ENCODE measurements at regions not wholly inside any gene's neighbourhood (a gene's known extent, or its start where the extent isn't known, plus 50 kb on each side); places are given as distances from the start of the nearest gene placed in this dataset.

DNA sequence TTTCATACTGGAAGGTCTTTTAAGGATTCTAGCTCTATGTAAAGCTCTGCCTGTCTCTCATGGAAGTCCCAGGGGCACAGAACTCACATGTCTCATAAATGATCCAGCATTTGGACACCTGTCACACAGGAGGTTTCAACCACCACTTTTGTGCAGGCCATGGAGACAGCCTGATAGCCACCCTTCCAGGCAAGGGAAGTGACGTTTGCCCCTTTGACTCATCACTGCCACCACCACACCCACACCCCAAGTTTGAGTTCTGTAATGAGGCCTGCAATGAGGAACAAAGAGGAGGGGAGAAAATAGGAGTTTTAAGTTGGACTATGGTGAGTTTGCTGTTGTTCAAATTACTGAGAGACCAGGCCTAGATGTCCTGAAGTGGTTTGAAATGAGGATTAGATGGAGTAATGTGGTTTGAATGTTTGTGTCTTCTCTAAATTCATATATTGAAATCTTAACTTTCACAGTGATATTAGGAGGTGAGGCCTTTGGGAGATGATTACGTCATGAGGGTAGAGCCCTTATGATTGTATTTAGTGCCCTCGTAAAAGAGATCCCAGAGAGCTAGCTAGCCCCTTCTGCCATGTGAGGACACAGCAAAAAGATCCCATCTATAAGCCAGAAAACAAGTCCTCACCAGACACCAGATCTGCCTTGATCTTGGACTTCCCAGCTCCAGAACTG, 175.3 kb upstream of the EPHA4 start:
- TF ChIP-seq, protein P1, sequence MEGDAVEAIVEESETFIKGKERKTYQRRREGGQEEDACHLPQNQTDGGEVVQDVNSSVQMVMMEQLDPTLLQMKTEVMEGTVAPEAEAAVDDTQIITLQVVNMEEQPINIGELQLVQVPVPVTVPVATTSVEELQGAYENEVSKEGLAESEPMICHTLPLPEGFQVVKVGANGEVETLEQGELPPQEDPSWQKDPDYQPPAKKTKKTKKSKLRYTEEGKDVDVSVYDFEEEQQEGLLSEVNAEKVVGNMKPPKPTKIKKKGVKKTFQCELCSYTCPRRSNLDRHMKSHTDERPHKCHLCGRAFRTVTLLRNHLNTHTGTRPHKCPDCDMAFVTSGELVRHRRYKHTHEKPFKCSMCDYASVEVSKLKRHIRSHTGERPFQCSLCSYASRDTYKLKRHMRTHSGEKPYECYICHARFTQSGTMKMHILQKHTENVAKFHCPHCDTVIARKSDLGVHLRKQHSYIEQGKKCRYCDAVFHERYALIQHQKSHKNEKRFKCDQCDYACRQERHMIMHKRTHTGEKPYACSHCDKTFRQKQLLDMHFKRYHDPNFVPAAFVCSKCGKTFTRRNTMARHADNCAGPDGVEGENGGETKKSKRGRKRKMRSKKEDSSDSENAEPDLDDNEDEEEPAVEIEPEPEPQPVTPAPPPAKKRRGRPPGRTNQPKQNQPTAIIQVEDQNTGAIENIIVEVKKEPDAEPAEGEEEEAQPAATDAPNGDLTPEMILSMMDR (IDR thresholded peaks at IDR 0.05): no peak
- H3K27ac ChIP-seq: no peak overlapping the region
- H3K36me3 ChIP-seq (ENCODE audit: control insufficient read depth, insufficient read depth, low read length): no peaks in the 10 kb centered on the region
- H3K27me3 ChIP-seq (ENCODE audit: control insufficient read depth, insufficient read depth, low read length): no peaks in the 10 kb centered on the region
- H3K9ac ChIP-seq: no peak overlapping the region
- no peak overlapping the region for H2AFZ ChIP-seq
- H3K9me3 ChIP-seq (ENCODE audit: control insufficient read depth, low read length): no peaks in the 10 kb centered on the region
- no peak overlapping the region for H3K4me3 ChIP-seq (ENCODE audit: low read depth, low read length)
- H3K79me2 ChIP-seq: no peaks in the 10 kb centered on the region
- H3K4me1 ChIP-seq: no peaks in the 10 kb centered on the region
- no peak overlapping the region for H3K4me2 ChIP-seq (ENCODE audit: low read length)

DNA sequence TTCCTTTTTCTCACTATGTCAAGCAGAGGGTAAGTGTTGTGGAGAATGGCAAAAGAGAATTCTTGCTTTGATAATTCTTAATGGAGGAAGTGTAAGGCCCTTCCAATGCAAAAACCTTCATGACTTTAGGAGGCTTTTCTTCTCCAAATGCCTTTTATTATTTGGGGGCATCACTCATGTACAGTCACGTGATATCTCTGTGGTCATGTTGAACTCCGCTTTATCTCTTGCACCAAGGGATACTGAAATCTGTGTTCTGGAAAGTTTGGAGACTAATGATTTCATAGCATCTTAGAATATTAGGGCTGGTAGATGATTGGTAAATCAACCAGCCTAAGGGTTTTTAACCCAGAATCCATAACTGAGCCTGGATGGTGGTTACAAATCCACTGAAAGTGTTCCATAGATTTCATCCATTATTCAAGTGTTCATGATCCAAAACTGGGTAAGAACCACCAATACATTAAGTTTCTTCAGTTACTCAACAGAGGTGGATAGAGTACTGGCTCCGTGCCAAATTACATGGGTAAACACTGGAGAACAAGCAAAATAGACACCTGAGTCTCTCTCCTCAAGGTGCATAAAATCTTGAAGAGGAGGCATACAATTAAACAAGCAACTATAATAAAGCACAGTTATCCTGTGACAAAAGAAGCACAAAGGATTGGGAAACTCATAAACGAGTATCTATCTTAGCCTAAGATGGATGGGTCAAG, 169.6 kb upstream of the EPHA4 start:
- Histone ChIP-seq H3K4me3 (ENCODE audit: low read depth, low read length) (no peak overlapping the region), H3K4me2 (ENCODE audit: low read length) (no peak overlapping the region)

DNA sequence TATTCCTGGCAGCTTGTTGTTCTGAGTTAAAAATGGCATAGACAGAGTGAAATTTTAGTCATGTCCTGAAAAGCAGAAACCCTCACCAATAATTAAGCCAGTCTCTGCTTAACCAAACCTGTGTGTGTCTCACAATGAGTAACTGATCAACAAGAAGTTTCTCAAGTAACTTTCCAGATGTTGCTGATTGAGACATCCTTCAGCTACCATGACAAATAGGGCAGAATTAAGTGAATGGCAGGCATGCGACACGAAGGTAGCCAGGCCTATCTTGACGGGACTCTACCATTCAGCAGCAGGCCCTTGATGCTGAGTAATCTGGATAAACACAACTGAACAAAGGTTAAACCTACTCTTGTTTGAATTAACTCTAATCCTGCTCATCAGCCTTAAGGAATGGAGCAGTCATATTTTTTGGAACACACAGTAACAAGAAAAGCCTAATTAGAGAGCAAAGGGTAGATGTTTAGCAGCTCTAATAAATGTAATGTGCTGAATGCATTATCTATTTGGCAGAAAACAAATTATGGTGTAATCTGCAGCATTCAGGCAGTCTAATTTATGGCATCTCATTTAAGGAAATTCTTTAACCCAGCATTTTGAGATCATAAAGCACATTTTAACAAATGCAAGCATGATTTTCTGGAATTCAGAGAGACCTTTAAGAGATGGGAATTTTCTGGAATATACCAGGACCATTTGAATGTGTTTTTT, 159.5 kb upstream of the EPHA4 start:
- Histone ChIP-seq H3K4me3 (ENCODE audit: low read depth, low read length) (no peak overlapping the region), H3K79me2 (no peaks in the 10 kb centered on the region), H3K9ac (no peak overlapping the region), H3K9me3 (ENCODE audit: control insufficient read depth, low read length) (no peaks in the 10 kb centered on the region), H2AFZ (no peak overlapping the region), H3K4me2 (ENCODE audit: low read length) (no peak overlapping the region), H3K27ac (no peak overlapping the region), H3K36me3 (ENCODE audit: control insufficient read depth, insufficient read depth, low read length) (no peaks in the 10 kb centered on the region), H3K27me3 (ENCODE audit: control insufficient read depth, insufficient read depth, low read length) (no peaks in the 10 kb centered on the region), H3K4me1 (no peaks in the 10 kb centered on the region)
- TF ChIP-seq, protein P1 (IDR thresholded peaks at IDR 0.05): no peak

More for the DNA sequence above, 169.6 kb upstream of the EPHA4 start:
- H3K9me3 ChIP-seq (ENCODE audit: control insufficient read depth, low read length): no peaks in the 10 kb centered on the region
- no peaks in the 10 kb centered on the region for H3K27me3 ChIP-seq (ENCODE audit: control insufficient read depth, insufficient read depth, low read length)
- no peaks in the 10 kb centered on the region for H3K36me3 ChIP-seq (ENCODE audit: control insufficient read depth, insufficient read depth, low read length)
- TF ChIP-seq, protein P1 (IDR thresholded peaks at IDR 0.05): no peak
- no peaks in the 10 kb centered on the region for H3K79me2 ChIP-seq
- H3K9ac ChIP-seq: no peak overlapping the region
- H2AFZ ChIP-seq: no peak overlapping the region
- no peak overlapping the region for H3K27ac ChIP-seq
- no peaks in the 10 kb centered on the region for H3K4me1 ChIP-seq

DNA sequence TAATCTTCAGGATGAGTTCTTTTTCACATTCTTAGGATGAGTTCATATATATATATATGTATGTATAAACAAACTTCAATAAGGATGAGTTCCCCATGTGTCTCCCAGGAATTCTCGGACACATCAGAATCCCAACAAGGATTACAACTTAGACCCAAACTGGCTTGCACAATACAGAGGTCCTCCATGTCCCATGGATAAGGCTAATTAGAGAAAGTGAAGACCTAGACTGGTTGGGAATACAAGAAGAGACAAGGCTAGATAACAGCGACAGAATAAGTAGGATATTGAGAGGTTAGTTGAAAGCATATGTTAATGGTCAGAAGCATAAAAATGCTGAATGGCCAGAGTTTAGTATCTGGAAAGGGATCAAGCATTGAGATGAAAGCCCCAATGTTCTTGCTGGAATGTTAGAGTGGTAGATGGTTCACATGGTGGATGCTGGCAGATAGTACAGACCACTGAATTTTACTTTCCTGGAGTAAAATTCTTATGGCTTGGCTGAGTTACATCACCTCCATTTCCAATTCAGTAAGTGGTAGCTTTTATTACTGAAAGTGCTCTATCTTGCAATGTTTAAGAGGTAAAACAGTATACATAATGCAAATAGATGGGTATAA, 154.9 kb upstream of the EPHA4 start:
- Histone ChIP-seq H3K9ac (no peak overlapping the region), H2AFZ (no peak overlapping the region)
- TF ChIP-seq, protein P1 (IDR thresholded peaks at IDR 0.05): no peak

More for the DNA sequence above, 154.9 kb upstream of the EPHA4 start:
- no peaks in the 10 kb centered on the region for H3K4me1 ChIP-seq
- H3K27me3 ChIP-seq (ENCODE audit: control insufficient read depth, insufficient read depth, low read length): no peaks in the 10 kb centered on the region
- H3K4me2 ChIP-seq (ENCODE audit: low read length): no peak overlapping the region
- no peak overlapping the region for H3K27ac ChIP-seq
- no peak overlapping the region for H3K4me3 ChIP-seq (ENCODE audit: low read depth, low read length)
- no peaks in the 10 kb centered on the region for H3K79me2 ChIP-seq
- no peaks in the 10 kb centered on the region for H3K9me3 ChIP-seq (ENCODE audit: control insufficient read depth, low read length)
- H3K36me3 ChIP-seq (ENCODE audit: control insufficient read depth, insufficient read depth, low read length): no peaks in the 10 kb centered on the region
